Right cardiac atrium (tissue), 5 donors: ENCODE measurements at regions not wholly inside any gene's neighbourhood (a gene's known extent, or its start where the extent isn't known, plus 50 kb on each side); places are given as distances from the start of the nearest gene placed in this dataset.

Source experiments
- ATAC-seq, 2 donors: fragments of 200-7000 bp; cut with Tn5 transposase; one replicate each; pipeline versions ENCODE4 v1.8.0 to v1.9.1; 2020; ENCODE audit warnings: moderate library complexity in 2 of 2, mild to moderate bottlenecking in 1 of 2
- DNase-seq, 3 donors: peaks; one replicate each; pipeline ENCODE4 v3.0.0-alpha.2; 2020
- H3K27ac ChIP-seq: one replicate; pipeline ENCODE4 v1.5.1; 2013; ENCODE audit warnings: mild to moderate bottlenecking, low read length, control low read depth, moderate library complexity
- H3K27me3 ChIP-seq: one replicate; pipeline ENCODE4 v1.6.1; 2013; ENCODE audit not compliant: control insufficient read depth, insufficient read depth
- H3K4me1 ChIP-seq: one replicate; pipeline ENCODE4 v1.6.1; 2013; ENCODE audit warnings: low read length; ENCODE audit not compliant: control insufficient read depth, insufficient read depth
- H3K4me3 ChIP-seq: one replicate; pipeline ENCODE4 v1.5.1; 2013; ENCODE audit warnings: low read length, control low read depth
- H3K9me3 ChIP-seq: one replicate; pipeline ENCODE4 v1.6.1; 2013; ENCODE audit warnings: low read length; ENCODE audit not compliant: control insufficient read depth
- WGBS: extraction: QIAGEN DNeasy Blood & Tissue Kit; methylation state at CpG from one replicate; pipeline ENCODE4 v1.1.7; 2013; 5-methylcytosine and 5-hydroxymethylcytosine counted together
- intact Hi-C, 4 donors: fragments of 100-400 bp; cut with DNase I; formaldehyde crosslinking; loops; one replicate each; pipeline versions ENCODE4 v1.11.0 to v1.14.0; 2022 to 2023
- donor health status: healthy with polysubstance abuse.
- donor health status: DM: no; HTN: yes; CAD: no.
- donor health status: DM: no; HTN: no; CAD: no.
- donor health status: DM: no; HTN: yes; CAD: no; lungs with severe emphysema.
- donor health status: DM: yes; HTN: yes; CAD: no.

GRCh38 chr1:217373761-217374701 is 256.9 kb downstream of the GPATCH2 start:
- DNase-seq (no peak), ATAC-seq (no peak)
- 94% methylated on average over 11 of the region's 11 CpGs for WGBS
- no peak overlapping the region for H3K27ac ChIP-seq
- H3K9me3 ChIP-seq, result peaks cover 3% of the 10 kb centered on the region
- H3K4me3 ChIP-seq, result no peak overlapping the region
- H3K27me3 ChIP-seq, result no peaks in the 10 kb centered on the region
- H3K4me1 ChIP-seq, result no peaks in the 10 kb centered on the region
- intact Hi-C loops, result no loop called here

GRCh38 chr1:217372049-217372970 is 258.6 kb downstream of the GPATCH2 start:
- H3K27me3 ChIP-seq, result no peaks in the 10 kb centered on the region
- intact Hi-C loops, result no loop called here
- H3K4me3 ChIP-seq, result no peak overlapping the region
- H3K4me1 ChIP-seq, result no peaks in the 10 kb centered on the region
- H3K27ac ChIP-seq, result no peak overlapping the region
- DNase-seq, result no peak
- H3K9me3 ChIP-seq, result peaks cover under 1% of the 10 kb centered on the region
- ATAC-seq, result no peak
- WGBS, result 89% methylated on average over 7 of the region's 7 CpGs

GRCh38 chr1:217370757-217371156 is 260.1 kb downstream of the GPATCH2 start:
- H3K9me3 ChIP-seq, result no peaks in the 10 kb centered on the region
- no peaks in the 10 kb centered on the region for H3K27me3 ChIP-seq
- 92% methylated on average over 10 of the region's 10 CpGs for WGBS
- ATAC-seq (no peak), DNase-seq (no peak)
- no peak overlapping the region for H3K27ac ChIP-seq
- no peak overlapping the region for H3K4me3 ChIP-seq
- intact Hi-C loops, result no loop called here
- no peaks in the 10 kb centered on the region for H3K4me1 ChIP-seq

- intact Hi-C loops, result no loop called here
- Histone ChIP-seq H3K4me1 (no peaks in the 10 kb centered on the region), H3K27me3 (no peaks in the 10 kb centered on the region), H3K9me3 (no peaks in the 10 kb centered on the region), H3K27ac (no peak overlapping the region), H3K4me3 (no peak overlapping the region)
- no peak for DNase-seq
- ATAC-seq, result no peak
- 83% methylated on average over 9 of the region's 9 CpGs for WGBS
These were observed 260.8 kb downstream of the GPATCH2 start for GRCh38 chr1:217369996-217370551.

- Histone ChIP-seq H3K27ac (no peak overlapping the region), H3K9me3 (no peaks in the 10 kb centered on the region), H3K4me1 (no peaks in the 10 kb centered on the region), H3K27me3 (no peaks in the 10 kb centered on the region), H3K4me3 (no peak overlapping the region)
- 36% methylated on average over 8 of the region's 8 CpGs for WGBS
- DNase-seq (no peak), ATAC-seq (no peak)
- intact Hi-C loops, result no loop called here
These were observed 261.5 kb downstream of the GPATCH2 start for GRCh38 chr1:217369271-217369981.

GRCh38 chr1:217364220-217364619 is 266.7 kb downstream of the GPATCH2 start:
- Histone ChIP-seq H3K27ac (no peak overlapping the region), H3K27me3 (no peaks in the 10 kb centered on the region), H3K4me3 (no peak overlapping the region), H3K4me1 (no peaks in the 10 kb centered on the region), H3K9me3 (no peaks in the 10 kb centered on the region)
- 53% methylated on average over 3 of the region's 3 CpGs for WGBS
- intact Hi-C loops, result no loop called here
- no peak for ATAC-seq
- no peak for DNase-seq

GRCh38 chr1:217363319-217363718 is 267.6 kb downstream of the GPATCH2 start:
- Histone ChIP-seq H3K9me3 (no peaks in the 10 kb centered on the region), H3K4me1 (no peaks in the 10 kb centered on the region), H3K27ac (no peak overlapping the region), H3K4me3 (no peak overlapping the region), H3K27me3 (no peaks in the 10 kb centered on the region)
- DNase-seq, result no peak
- ATAC-seq, result no peak
- 57% methylated on average over 4 of the region's 4 CpGs for WGBS
- intact Hi-C loops, result no loop called here

- Histone ChIP-seq H3K4me3 (no peak overlapping the region), H3K27me3 (no peaks in the 10 kb centered on the region), H3K4me1 (no peaks in the 10 kb centered on the region), H3K27ac (no peak overlapping the region), H3K9me3 (no peaks in the 10 kb centered on the region)
- no peak for DNase-seq
- no peak for ATAC-seq
- 83% methylated on average over 4 of the region's 4 CpGs for WGBS
- intact Hi-C loops, result no loop called here
These were observed 270.4 kb downstream of the GPATCH2 start for GRCh38 chr1:217360510-217360909.

- intact Hi-C loops, result no loop called here
These were observed 276.0 kb downstream of the GPATCH2 start for GRCh38 chr1:217354895-217355294.

GRCh38 chr1:217348960-217349664 is 281.8 kb downstream of the GPATCH2 start:
- ATAC-seq (no peak), DNase-seq (no peak)
- H3K4me3 ChIP-seq, result no peak overlapping the region
- H3K27me3 ChIP-seq, result no peaks in the 10 kb centered on the region
- no peaks in the 10 kb centered on the region for H3K9me3 ChIP-seq
- H3K4me1 ChIP-seq, result no peaks in the 10 kb centered on the region
- whole genome bisulfite sequencing, result 73% methylated on average over 7 of the region's 7 CpGs
- H3K27ac ChIP-seq, result no peak overlapping the region
- intact Hi-C loops, result no loop called here

More at GRCh38 chr1:217354895-217355294, 276.0 kb downstream of the GPATCH2 start:
- WGBS, result 77% methylated on average over 3 of the region's 3 CpGs
- Histone ChIP-seq H3K9me3 (no peaks in the 10 kb centered on the region), H3K27me3 (no peaks in the 10 kb centered on the region), H3K4me3 (no peak overlapping the region), H3K4me1 (no peaks in the 10 kb centered on the region), H3K27ac (no peak overlapping the region)
- DNase-seq (no peak), ATAC-seq (no peak)
